Keratinocyte (primary cell): ENCODE measurements at regions not wholly inside any gene's neighbourhood (a gene's known extent, or its start where the extent isn't known, plus 50 kb on each side); places are given as distances from the start of the nearest gene placed in this dataset.

Source experiments
- DNase-seq: peaks from one replicate; pipeline ENCODE4 v3.0.0-alpha.2; 2011; ENCODE audit warnings: low read depth, missing footprints, low spot score
- FAIRE-seq: peaks from 2 replicates; lab custom pipeline; 2011; peaks lifted over from hg19 to GRCh38; lab: Jason Lieb, UNC
- H2AFZ ChIP-seq: 2 replicates; pipeline ENCODE4 v1.6.0; 2012; ENCODE audit warnings: low read length, control low read depth, inconsistent platforms; ENCODE audit not compliant: control insufficient read depth
- H3K27ac ChIP-seq: 2 replicates; pipeline ENCODE4 v1.5.1; 2011; ENCODE audit warnings: low read length; ENCODE audit not compliant: control insufficient read depth, insufficient read depth
- H3K27me3 ChIP-seq: 3 replicates; pipeline ENCODE4 v1.6.0; 2011; ENCODE audit warnings: low read length; ENCODE audit not compliant: control insufficient read depth, insufficient read depth; ENCODE audit errors: extremely low read depth
- H3K36me3 ChIP-seq, 2 experiments: 2 replicates in 1 of 2; 3 replicates in 1 of 2; pipeline ENCODE4 v1.5.1; 2011; ENCODE audit warnings: low read length in 2 of 2, mild to moderate bottlenecking in 1 of 2; ENCODE audit not compliant: control insufficient read depth in 2 of 2, insufficient read depth in 2 of 2; ENCODE audit errors: extremely low read depth in 1 of 2
- H3K4me1 ChIP-seq: 3 replicates; pipeline ENCODE4 v1.5.1; 2011; ENCODE audit warnings: low read length; ENCODE audit not compliant: control insufficient read depth, insufficient read depth; ENCODE audit errors: extremely low read depth
- H3K4me2 ChIP-seq: 3 replicates; pipeline ENCODE4 v1.6.0; 2011; ENCODE audit warnings: low read depth, low read length; ENCODE audit not compliant: control insufficient read depth, insufficient read depth; ENCODE audit errors: extremely low read depth
- H3K4me3 ChIP-seq, 3 experiments: fragments of 200-600 bp in 1 of 3; sonication (generic) in 1 of 3; 2 replicates in 2 of 3; 3 replicates in 1 of 3; pipeline ENCODE4 v1.5.1; 2011 to 2016; ENCODE audit warnings: low read length in 3 of 3, mild to moderate bottlenecking in 3 of 3, control low read depth in 2 of 3, inconsistent platforms in 1 of 3, low read depth in 1 of 3, mixed read lengths in 1 of 3, mixed run types in 1 of 3, moderate library complexity in 1 of 3; ENCODE audit not compliant: control insufficient read depth in 2 of 3, insufficient read depth in 2 of 3; ENCODE audit errors: extremely low read depth in 1 of 3
- H3K79me2 ChIP-seq: 2 replicates; pipeline ENCODE4 v1.6.0; 2012; ENCODE audit warnings: low read length; ENCODE audit not compliant: control insufficient read depth, insufficient read depth
- H3K9ac ChIP-seq: 3 replicates; pipeline ENCODE4 v1.6.0; 2011; ENCODE audit warnings: low read length; ENCODE audit not compliant: control insufficient read depth, insufficient read depth; ENCODE audit errors: extremely low read depth
- H3K9me1 ChIP-seq: 3 replicates; pipeline ENCODE4 v1.6.0; 2011; ENCODE audit warnings: low read length; ENCODE audit not compliant: control insufficient read depth, insufficient read depth; ENCODE audit errors: extremely low read depth
- H3K9me3 ChIP-seq: 2 replicates; pipeline ENCODE4 v1.5.1; 2012; ENCODE audit warnings: low read depth, low read length; ENCODE audit not compliant: control insufficient read depth
- H4K20me1 ChIP-seq: 3 replicates; pipeline ENCODE4 v1.6.0; 2011; ENCODE audit warnings: low read length; ENCODE audit not compliant: control insufficient read depth, insufficient read depth; ENCODE audit errors: extremely low read depth
- EZH2 ChIP-seq: IDR thresholded peaks from one replicate; pipeline ENCODE4 v1.6.1; 2012; ENCODE audit warnings: inconsistent platforms, mild to moderate bottlenecking, low read length, moderate library complexity
- dilution Hi-C: fragments of 300-500 bp; cut with MboI; formaldehyde crosslinking; loops from one replicate; pipeline ENCODE4 v1.7.0; 2020; ENCODE audit warnings: low sequenced_read_pairs; ENCODE audit not compliant: extremely low pct_ligation_motif_present
- TF ChIP-seq, protein P1 (sequence below), 3 experiments: IDR thresholded peaks in 1 of 3; conservative IDR thresholded peaks in 1 of 3; optimal IDR thresholded peaks in 1 of 3; 2 replicates in 2 of 3; 3 replicates in 1 of 3; pipeline versions ENCODE3 to v1.5.1; 2011; ENCODE audit warnings: low read length in 3 of 3, mild to moderate bottlenecking in 3 of 3, moderate library complexity in 2 of 3, control low read depth in 1 of 3, inconsistent platforms in 1 of 3; ENCODE audit not compliant: insufficient read depth in 2 of 3; ENCODE audit errors: extremely low read depth in 1 of 3

DNA sequence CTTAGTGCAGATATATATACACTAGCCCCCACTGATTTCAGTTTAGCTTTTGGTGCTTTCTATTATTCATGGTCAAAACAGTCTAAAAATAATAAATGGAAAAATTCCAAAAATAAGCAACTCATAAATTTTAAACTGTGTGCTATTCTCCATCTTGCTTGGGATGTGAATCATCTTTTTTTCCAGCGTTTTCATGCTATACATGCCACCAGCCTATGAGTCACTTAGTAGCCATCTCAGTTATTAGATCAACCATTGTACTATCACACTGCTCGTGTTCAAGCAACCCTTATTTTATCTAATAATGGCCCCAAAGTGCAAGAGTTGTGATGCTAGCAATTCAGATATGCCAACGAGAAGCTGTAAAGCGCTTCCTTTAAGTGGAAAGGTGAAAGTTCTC lies 73.9 kb upstream of the KRR1 start:
- FAIRE-seq: peak; percentile 85
- Histone ChIP-seq H3K9me1 (no peaks in the 10 kb centered on the region), H3K4me1 (peaks cover 14% of the 10 kb centered on the region), H3K36me3 (no peaks in the 10 kb centered on the region), H3K9me3 (no peaks in the 10 kb centered on the region), H3K9ac (no peak overlapping the region), H4K20me1 (no peaks in the 10 kb centered on the region), H3K4me2 (peak overlapping the region; percentile 55), H3K4me3 (no peak overlapping the region), H2AFZ (peak overlapping the region; percentile 91), H3K27ac (no peak overlapping the region), H3K79me2 (no peaks in the 10 kb centered on the region), H3K27me3 (no peaks in the 10 kb centered on the region)
- peak; percentile 35 for DNase-seq
- dilution Hi-C loops: no loop called here
- TF ChIP-seq, protein P1, sequence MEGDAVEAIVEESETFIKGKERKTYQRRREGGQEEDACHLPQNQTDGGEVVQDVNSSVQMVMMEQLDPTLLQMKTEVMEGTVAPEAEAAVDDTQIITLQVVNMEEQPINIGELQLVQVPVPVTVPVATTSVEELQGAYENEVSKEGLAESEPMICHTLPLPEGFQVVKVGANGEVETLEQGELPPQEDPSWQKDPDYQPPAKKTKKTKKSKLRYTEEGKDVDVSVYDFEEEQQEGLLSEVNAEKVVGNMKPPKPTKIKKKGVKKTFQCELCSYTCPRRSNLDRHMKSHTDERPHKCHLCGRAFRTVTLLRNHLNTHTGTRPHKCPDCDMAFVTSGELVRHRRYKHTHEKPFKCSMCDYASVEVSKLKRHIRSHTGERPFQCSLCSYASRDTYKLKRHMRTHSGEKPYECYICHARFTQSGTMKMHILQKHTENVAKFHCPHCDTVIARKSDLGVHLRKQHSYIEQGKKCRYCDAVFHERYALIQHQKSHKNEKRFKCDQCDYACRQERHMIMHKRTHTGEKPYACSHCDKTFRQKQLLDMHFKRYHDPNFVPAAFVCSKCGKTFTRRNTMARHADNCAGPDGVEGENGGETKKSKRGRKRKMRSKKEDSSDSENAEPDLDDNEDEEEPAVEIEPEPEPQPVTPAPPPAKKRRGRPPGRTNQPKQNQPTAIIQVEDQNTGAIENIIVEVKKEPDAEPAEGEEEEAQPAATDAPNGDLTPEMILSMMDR (optimal IDR thresholded peaks at IDR 0.05 in 1 of 3, IDR thresholded peaks at IDR 0.05 in 1 of 3, conservative IDR thresholded peaks at IDR 0.05 in 1 of 3; ENCODE audit: extremely low read depth in 1 of 3, insufficient read depth in 2 of 3, low read length in 3 of 3): no peak
- TF ChIP-seq EZH2: no peak

DNA sequence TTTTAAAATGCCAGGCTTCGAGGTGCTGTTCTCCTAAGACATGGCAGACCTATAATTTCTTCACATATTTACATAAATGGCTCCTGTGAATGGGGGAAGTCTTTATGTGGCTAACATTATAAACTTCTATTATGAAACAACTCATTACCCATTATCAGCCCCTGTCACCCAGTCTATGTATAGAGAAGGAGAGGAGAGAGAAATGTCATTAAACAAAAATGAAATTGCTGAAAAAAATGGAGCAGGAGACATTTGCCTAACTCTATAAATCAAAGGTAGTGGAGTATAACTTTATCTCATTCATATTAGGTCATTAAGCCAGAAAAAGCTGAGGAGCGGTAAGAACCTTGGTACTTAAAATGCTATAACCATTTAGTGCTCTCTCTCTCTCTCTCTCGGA lies 71.9 kb upstream of the KRR1 start:
- Histone ChIP-seq H4K20me1 (no peaks in the 10 kb centered on the region), H3K36me3 (no peaks in the 10 kb centered on the region), H2AFZ (no peak overlapping the region), H3K9ac (no peak overlapping the region), H3K9me1 (no peaks in the 10 kb centered on the region), H3K4me2 (no peak overlapping the region), H3K27me3 (no peaks in the 10 kb centered on the region), H3K4me3 (no peak overlapping the region), H3K4me1 (peaks cover 14% of the 10 kb centered on the region), H3K9me3 (no peaks in the 10 kb centered on the region), H3K27ac (no peak overlapping the region), H3K79me2 (no peaks in the 10 kb centered on the region)
- TF ChIP-seq, protein P1 (optimal IDR thresholded peaks at IDR 0.05 in 1 of 3, IDR thresholded peaks at IDR 0.05 in 1 of 3, conservative IDR thresholded peaks at IDR 0.05 in 1 of 3; ENCODE audit: extremely low read depth in 1 of 3, insufficient read depth in 2 of 3, low read length in 3 of 3): no peak
- no peak for TF ChIP-seq EZH2
- dilution Hi-C loops: no loop called here
- FAIRE-seq (no peak), DNase-seq (no peak)
